GM18861 (cell line): ENCODE measurements at regions not wholly inside any gene's neighbourhood (a gene's known extent, or its start where the extent isn't known, plus 50 kb on each side); places are given as distances from the start of the nearest gene placed in this dataset.

Experiments used
- ATAC-seq: cut with Tn5 transposase; IDR thresholded peaks from one replicate; pipeline ENCODE4 v1.9.1; 2021; ENCODE audit not compliant: unreplicated experiment

DNA sequence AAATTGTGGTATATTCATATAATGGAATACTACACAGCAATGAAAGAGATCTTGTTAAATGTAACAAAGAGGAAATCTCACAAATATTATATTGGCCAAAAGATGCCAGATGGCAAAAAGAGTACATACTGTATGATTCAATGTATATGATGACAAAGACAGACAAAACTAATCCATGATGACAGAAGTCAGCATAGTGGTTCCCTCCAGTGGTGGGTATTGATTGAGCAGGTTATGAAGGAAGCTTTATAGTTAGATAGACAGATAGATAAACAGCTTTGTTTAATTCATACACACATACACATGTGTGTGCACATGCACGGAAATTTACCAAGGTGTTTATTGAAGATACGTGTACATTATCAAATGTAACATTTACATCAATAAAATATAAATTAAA lies 74.4 kb upstream of the SMIM36 start:
- ATAC-seq: no peak

DNA sequence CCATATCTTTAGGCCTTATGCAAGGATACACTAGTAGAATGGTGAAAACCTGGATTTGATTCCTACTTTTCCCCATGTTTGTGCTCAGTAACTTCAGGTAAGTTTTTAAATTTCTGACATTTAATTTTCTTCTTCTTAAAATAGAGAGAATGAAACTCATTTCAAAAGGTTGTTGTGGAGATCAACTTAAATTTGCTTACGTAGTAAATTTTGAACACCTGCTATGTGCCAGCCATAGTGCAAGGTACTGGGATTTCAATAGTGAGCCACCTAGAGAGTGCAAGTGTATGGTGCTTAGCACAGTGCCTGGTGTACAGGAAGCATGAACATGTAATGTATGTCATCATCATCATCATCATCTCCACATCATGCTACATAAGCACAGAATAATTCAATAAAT lies 73.6 kb upstream of the SMIM36 start:
- no peak for ATAC-seq

DNA sequence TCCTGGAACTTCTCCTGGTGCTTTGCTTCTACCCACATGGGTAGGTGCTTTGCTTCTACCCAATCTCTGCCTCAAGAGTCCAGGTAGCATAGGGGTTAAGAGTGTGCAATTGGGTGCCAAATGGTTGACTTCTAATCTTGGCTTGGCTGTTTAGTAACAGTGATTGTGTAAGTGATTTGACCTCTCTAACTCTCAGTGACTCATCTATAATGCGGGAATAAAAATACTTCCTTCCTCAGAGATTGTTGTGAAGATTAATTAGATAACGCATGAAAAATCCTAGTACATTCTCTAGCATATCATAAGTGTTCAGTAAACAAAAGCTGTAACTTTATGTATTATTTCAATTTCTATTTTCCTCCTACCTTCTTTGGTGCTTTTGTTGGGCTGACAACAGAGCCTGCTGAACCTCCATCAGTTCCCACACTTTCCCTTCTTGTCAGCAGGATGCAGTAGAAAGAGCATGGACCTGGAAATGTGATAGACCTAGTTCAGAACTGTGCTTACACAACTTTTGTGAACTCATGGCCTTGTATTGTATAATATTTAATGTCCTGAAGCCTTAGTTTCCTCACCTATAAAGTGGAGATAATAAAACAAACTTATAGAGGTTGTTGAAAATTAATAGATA lies 72.9 kb upstream of the SMIM36 start:
- ATAC-seq: no peak

DNA sequence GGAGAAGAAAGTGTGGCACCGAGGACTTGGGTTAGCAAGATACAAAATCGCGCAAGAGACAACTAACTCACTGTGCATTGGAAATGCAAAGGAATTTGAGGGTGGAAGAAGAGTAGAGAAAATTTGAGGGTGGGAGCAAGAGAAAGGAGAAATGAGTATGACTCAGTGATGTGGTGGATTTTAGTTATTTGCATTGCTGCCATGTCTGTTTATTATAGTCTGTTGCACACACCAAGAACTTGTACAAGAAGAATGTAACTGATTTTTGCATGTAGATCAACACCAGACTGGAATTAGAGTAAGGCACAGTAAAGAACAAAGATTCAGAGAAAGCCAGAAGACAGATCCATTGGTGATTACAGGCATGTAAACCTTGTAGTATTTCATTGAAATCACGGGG lies 71.6 kb upstream of the SMIM36 start:
- no peak for ATAC-seq

DNA sequence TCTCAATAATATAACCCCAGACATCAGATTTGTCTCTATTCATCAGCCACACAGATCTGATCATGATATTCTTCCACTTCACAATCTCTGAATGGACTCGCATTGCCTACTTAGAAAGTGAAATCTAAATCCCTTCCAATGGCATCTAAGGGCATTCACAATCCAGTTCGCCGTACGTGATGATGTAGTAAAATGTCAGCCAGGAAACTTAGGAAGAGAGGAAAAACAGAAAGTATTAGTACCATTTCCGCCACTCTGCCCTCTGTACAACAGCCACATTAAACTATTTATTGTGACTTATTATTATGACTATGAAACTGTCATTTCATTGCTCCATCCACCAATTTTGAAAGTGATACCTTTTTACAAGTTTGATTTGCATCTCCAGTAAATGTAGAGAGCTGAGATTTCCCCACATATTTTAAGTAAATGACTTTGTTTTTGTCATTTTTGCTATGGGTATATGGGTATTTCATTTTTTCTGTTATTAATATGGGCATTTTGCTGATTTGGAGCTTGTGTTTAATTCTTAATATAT lies 69.4 kb upstream of the SMIM36 start:
- ATAC-seq: peak; percentile 51

DNA sequence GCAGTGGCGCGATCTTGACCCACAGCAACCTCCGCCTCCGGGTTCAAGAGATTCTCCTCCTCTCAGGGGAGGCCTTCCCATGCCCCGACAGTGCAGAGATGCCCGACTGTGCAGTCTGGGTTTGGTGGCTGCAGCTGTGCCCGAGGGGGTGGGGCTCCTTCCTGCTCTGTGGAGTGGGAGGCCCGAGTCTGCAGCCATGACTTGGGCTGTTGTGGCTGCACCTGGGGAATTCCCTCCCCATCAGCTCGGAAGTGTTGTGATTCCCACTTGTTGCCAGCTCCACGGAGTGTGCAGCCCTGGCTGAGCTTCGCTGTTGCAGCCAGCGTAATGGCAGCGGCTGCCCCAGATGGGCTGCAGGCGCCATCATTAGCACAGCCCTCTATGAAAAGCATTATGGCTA lies 66.4 kb upstream of the SMIM36 start:
- no peak for ATAC-seq

DNA sequence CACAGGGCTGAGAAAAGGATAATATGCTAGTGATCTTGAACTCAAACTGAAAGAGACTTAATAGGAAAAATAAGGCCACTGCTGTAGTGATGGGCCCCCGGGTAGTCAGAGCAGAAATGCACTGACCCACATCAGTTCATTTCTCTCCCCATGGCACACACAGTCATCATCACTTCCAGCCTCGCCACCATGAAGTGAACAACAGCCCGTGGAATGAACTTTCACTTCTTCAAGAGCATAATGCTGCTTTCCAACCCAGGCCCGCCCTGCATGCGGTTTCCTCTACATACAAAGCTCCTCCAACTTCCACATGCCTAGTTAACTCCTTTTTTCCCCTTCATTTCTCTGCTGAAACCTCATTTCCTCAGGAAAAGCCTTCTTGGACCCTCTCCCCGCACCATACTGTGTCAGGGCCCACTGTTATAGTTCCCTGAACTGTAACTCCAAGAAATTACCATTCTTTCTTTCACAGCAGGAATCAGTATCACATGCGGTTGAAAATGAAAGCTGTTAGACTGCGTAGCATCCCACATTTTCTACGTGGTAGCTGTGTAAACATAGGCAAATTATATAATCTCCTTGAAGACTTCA lies 65.8 kb upstream of the SMIM36 start:
- ATAC-seq: peak; percentile 56

DNA sequence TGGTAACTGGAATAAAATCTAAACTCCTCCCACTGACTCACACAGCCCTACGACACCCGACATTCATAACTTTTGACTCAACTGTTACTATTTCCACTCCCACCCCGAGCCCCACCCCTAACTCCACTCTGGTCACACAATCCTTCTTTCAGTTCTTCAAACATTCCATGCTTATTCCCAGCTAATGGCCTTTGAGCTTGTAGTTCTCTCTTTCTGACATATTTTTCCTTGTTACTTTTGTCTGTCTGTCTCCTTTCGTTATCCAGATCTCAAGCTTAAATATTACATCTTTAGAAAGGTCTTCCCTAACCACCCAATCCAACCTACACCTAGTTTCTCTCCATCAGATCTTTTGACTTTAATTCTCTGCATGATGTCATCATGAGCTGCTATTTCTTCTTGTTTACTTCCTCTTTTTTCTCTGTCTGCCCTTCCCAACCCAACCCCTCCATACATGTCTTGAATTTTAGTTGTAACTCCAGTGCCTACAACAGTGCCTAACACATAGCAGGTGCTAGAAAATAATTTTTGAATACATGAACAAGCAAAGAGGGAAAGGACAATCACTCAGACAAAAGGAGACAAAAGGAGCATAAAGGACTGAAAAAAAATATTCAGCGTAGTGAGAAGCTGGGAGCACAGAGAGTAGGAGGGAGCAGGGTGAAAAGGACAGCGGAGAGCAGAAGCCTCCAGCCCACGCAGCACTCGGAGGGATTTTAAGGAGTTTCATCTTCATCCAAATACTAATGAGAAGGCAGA lies 65.2 kb upstream of the SMIM36 start:
- ATAC-seq: no peak

DNA sequence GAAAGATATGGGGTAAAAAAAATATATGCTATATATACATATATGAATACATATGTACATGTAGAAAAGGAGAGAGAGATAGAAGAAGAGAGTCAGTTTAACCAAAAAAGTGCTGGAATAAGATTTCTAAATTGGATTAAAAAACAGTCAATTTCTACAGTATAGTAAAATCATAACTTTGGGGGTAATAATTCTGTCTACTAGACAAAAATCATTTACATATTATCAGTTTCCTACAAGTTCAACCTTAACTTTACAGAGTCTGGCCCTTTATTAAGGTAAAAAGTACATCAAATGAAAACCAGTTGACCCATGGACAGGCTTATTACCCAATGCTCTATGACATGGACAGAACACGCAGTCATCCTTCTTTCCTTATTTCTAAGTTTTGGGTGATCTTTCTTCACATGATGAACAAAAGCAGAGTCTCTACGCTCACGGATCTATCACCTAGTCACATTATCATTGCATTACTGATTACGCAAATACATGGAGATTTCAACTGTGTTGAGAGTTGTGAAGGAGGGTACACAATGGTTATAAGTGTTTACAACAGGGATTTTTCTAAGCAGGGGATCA lies 63.9 kb upstream of the SMIM36 start:
- no peak for ATAC-seq

DNA sequence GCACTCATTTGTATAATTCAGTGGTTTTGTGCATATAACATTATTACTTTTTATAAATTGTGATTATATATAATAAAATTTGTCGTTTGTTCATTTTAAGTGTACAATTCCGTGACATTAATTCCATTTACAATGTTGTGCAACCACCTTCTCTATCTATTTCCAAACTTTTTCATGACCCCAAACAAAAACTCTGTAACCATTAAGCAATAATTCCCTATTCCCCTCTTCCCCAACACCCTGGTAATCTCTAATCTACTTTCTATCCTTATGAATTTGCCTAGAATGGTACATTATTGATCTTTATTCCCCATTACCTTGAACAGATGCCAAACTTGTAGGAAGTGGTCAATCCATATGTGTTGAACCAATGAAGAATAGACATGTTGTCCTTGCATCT lies 61.3 kb upstream of the SMIM36 start:
- ATAC-seq: no peak

DNA sequence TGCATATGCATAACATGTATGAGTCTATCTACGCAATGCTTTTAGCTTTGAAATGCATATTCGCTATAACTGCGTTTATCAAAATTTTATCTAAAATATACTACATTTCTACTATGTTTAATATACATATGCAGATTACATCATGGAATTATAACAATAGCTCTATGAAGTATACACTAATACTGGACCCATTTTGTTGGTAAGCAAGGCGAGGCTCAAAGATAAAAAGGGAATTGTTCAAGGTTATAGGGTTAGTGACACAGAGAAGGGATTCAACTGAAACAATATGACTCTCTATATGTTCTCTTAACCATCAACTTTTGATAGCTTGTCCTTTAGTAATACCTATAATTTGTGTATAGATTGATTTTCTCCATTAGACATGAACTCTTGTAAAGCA lies 60.9 kb upstream of the SMIM36 start:
- no peak for ATAC-seq

DNA sequence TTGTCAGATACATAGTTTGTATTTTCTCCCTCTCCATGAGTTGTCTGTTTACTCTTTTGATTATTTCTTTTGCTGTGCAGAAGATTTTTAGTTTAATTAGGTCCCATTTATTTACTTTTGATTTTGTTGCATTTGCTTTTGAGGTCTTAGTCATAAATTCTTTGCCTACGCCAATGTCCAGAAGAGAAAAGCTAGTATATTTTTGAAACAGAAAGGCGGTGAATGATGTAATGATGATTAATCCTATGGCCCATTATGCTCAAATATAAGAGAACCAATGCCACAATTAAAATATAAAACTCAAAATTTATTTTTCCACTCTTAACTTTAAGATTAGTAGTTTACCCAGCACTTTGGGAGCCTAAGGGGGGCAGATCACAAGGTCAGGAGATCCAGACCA lies 59.8 kb upstream of the SMIM36 start:
- no peak for ATAC-seq

DNA sequence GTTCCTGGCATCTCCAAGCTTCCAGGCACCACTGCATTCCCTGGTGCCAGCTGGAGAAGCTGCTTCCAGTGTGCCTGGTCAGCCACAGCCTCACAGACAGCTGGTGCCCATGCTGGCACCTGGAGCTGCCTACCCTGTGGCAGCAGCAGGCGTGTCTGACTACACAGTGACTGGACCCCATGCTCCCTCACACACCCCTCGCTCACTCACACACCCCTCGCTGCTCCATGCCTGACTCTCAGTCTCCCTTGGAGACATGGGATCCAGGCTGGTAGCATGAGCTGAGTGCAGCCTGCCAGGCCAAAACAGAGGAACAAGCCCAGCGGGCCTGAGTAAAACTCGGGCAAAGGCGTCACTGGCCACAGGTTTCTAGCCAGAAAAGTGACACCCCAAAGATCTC lies 59.1 kb upstream of the SMIM36 start:
- no peak for ATAC-seq

DNA sequence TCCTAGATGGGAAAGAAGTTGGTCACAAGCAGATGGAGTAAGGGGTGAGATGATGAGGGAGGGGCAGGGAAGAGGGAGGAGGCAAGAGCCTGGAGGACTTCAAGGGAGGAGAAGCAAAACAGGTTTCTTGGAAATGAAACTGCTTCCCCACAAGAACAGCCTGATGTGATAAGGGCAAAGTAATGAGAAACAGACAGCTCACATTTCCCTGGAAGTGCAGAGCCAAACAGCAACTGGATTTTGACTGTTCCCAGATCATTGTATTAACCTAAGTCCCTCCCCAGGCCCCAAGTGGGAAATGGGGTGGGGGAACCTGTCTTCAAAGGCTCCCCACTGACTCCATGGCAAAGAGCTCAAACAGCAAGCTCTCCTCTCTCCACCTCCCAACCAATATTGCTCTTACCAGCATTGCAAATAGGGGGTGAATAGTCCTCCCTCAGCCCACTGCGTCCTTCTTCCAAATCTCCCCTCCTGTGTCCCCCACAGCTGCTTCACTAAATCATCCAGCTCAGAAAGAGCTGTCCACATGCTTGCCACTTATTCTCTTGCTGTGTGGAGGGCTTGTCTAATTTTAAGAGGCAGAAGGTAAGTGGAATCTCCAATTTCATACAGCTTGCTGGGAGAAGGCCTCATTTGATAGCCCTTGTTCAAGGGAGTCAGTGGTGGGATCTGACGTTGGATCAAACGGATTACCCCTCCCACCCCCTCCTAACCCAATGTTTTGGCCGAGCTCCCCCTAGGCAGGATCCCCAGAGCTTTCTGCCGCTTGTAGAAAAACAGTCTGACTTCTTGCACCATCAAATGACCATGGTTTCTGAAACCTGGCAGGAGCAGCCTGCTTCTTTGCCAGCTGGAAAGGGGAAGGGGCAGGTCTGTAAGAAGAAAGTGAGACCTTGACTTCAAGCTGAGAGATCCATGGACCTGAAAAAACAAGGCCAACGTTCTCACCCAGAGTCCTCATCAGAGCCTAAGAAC lies 56.3 kb upstream of the SMIM36 start:
- no peak for ATAC-seq

DNA sequence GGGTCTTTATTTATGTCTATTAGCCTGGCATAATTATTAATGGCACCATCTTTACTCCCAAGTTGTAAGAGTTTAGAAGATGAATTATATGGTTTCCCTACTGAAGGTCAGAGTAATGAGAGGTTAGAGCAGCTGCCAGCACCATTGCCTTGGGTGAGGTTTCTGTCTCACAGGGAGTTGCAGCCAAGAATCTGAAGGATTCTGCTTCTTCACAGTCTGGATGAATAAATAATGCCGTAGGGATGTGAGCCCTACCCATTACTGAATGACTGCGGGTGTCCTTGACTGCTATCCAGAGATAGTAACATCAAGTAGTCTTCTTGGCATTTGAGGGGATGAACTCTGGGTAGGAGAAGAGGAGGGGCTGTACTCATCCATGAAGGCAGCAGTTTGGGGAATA lies 52.8 kb upstream of the SMIM36 start:
- no peak for ATAC-seq

DNA sequence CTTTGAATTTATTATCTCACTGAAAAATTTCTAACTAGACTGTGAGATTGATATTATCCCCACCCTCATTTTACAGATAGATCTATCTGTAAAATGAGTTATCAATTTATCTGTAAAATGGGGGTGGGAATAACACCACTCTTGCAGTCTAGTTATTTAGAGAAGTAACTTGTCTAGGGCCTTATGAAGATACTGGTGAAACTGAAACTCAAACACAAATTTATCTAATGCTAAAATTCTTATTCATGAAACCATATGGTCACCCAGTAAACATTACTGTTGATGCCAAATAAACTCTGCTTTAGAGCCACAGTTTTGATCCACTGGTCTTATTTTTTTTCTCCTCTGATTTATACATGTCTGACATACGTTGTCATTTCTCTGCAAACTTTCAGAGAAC lies 52.1 kb upstream of the SMIM36 start:
- no peak for ATAC-seq

DNA sequence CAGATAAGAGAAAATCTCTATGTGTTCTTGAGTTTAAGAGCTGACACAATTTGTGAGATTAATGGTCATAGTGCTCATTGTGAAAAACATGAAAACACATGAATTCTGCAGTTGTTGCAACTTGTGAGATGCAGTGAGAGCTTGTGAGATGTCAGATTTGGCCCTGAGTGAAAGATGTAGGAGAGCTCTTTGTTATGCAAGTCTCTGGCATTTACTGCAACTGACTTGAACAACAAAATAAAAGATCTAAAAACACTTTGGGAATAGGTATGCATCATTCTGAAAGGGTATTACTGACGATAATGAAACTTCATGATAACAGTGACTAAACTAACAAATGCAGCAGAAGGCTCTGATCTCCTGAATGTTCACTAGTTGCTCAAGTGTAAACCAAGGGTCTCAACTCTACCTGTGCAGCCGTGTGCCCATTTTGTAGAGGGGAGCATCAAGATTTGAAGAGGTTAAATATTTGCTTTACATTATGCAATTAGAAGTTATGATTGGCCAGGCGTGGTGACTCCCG lies 50.8 kb upstream of the SMIM36 start:
- no peak for ATAC-seq

DNA sequence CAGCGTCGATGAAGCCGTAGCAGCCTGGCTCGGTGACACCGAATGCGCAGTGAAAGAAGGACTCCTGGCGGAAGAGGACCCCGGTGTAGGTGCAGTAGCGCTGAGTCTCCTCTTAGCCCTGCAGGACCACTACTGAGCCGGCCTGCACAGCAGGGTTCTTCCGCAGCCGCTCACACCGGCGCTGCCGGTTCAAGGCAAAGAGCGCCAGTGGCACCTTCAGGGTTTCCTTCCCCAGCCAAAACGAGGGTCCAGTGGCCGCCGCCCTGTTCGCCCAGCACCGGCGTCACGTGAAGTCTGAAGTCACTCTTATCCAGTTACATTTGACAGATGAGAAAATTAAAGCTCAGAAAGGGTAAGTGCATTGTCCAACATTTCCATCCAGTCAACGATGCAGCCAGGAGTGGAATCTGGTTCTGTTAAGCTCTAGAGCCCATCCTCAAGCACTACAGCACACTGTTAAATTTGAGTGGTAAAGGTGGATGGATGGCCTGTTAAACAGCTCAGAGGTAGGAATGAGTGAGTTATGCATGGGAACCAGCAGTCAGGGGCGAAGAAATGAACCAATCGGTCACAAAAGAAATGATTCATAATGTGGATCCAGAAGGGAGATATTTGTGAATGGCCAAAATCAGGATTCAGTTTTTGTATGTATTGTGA lies 50.2 kb upstream of the SMIM36 start:
- ATAC-seq: no peak
